Activated CD4-positive, alpha-beta T cell treated with anti-CD3 and anti-CD28 coated beads, Interleukin-2, amount 10 ng/mL, durations not matched to agents 24 days and 14 days (primary cell): ENCODE measurements at regions not wholly inside any gene's neighbourhood (a gene's known extent, or its start where the extent isn't known, plus 50 kb on each side); places are given as distances from the start of the nearest gene placed in this dataset.
"Not testable (repeated sequence)": the region's sequence is repeated elsewhere in the genome, so short reads cannot be mapped to it uniquely, and the experiment has no call there.

ENCODE experiments used
- DNase-seq: peaks from one replicate; pipeline ENCODE4 v3.0.0; 2022
- H3K27ac Mint-ChIP-seq: one replicate; pipeline ENCODE4 v1.8.0; 2022; ENCODE audit warnings: mild to moderate bottlenecking, mixed read lengths
- H3K27me3 Mint-ChIP-seq: one replicate; pipeline ENCODE4 v1.8.0; 2022; ENCODE audit warnings: mixed read lengths
- H3K36me3 Mint-ChIP-seq: one replicate; pipeline ENCODE4 v1.8.0; 2022; ENCODE audit warnings: low read depth, mild to moderate bottlenecking, mixed read lengths
- H3K4me1 Mint-ChIP-seq: one replicate; pipeline ENCODE4 v1.8.0; 2021; ENCODE audit warnings: mixed read lengths
- H3K4me3 Mint-ChIP-seq: one replicate; pipeline ENCODE4 v1.8.0; 2022; ENCODE audit warnings: mild to moderate bottlenecking, moderate library complexity, mixed read lengths
- H3K9me3 Mint-ChIP-seq: one replicate; pipeline ENCODE4 v1.8.0; 2021; ENCODE audit warnings: mixed read lengths
- intact Hi-C: fragments of 100-400 bp; cut with micrococcal nuclease; formaldehyde crosslinking; loops from one replicate; pipeline ENCODE4 v1.15.1; 2023

- DNase-seq, H3K4me1 Mint-ChIP-seq, H3K4me3 Mint-ChIP-seq, H3K9me3 Mint-ChIP-seq, H3K36me3 Mint-ChIP-seq, H3K27ac Mint-ChIP-seq, H3K27me3 Mint-ChIP-seq, intact Hi-C loops: not testable (repeated sequence)
Measured at GRCh38 chr11:3531280-3531679, 110.5 kb downstream of the ART5 start.

GRCh38 chr11:3523567-3523966 lies 118.2 kb downstream of the ART5 start:
- DNase-seq, H3K4me1 Mint-ChIP-seq, intact Hi-C loops, H3K36me3 Mint-ChIP-seq, H3K4me3 Mint-ChIP-seq, H3K27ac Mint-ChIP-seq, H3K9me3 Mint-ChIP-seq, H3K27me3 Mint-ChIP-seq: not testable (repeated sequence)

GRCh38 chr11:3520905-3521304 lies 120.9 kb downstream of the ART5 start:
- H3K4me1 Mint-ChIP-seq, H3K4me3 Mint-ChIP-seq, H3K9me3 Mint-ChIP-seq, intact Hi-C loops, H3K36me3 Mint-ChIP-seq, H3K27me3 Mint-ChIP-seq, H3K27ac Mint-ChIP-seq, DNase-seq: not testable (repeated sequence)

GRCh38 chr11:3519841-3520240 lies 122.0 kb downstream of the ART5 start:
- H3K27me3 Mint-ChIP-seq, intact Hi-C loops, H3K9me3 Mint-ChIP-seq, H3K27ac Mint-ChIP-seq, DNase-seq, H3K4me1 Mint-ChIP-seq, H3K4me3 Mint-ChIP-seq, H3K36me3 Mint-ChIP-seq: not testable (repeated sequence)

GRCh38 chr11:3516934-3517567 lies 124.7 kb downstream of the ART5 start:
- H3K27me3 Mint-ChIP-seq, H3K27ac Mint-ChIP-seq, DNase-seq, H3K9me3 Mint-ChIP-seq, H3K36me3 Mint-ChIP-seq, intact Hi-C loops: not testable (repeated sequence)
- peaks cover 11% of the 10 kb centered on the region for H3K4me1 Mint-ChIP-seq
- peak overlapping the region; percentile 11 for H3K4me3 Mint-ChIP-seq

- Mint-ChIP-seq H3K4me1 (peaks cover 17% of the 10 kb centered on the region), H3K4me3 (peak overlapping the region; percentile 11)
- H3K9me3 Mint-ChIP-seq, H3K27ac Mint-ChIP-seq, H3K27me3 Mint-ChIP-seq, DNase-seq, H3K36me3 Mint-ChIP-seq, intact Hi-C loops: not testable (repeated sequence)
Measured at GRCh38 chr11:3516345-3516933, 125.4 kb downstream of the ART5 start.

GRCh38 chr11:3514635-3515424 lies 127.0 kb downstream of the ART5 start:
- H3K9me3 Mint-ChIP-seq, intact Hi-C loops, H3K36me3 Mint-ChIP-seq, DNase-seq, H3K27me3 Mint-ChIP-seq: not testable (repeated sequence)
- H3K27ac Mint-ChIP-seq, result peak overlapping the region; percentile 72
- peaks cover 22% of the 10 kb centered on the region for H3K4me1 Mint-ChIP-seq
- peak overlapping the region; percentile 65 for H3K4me3 Mint-ChIP-seq

GRCh38 chr11:3513311-3513710 lies 128.5 kb downstream of the ART5 start:
- intact Hi-C loops, H3K27me3 Mint-ChIP-seq, H3K9me3 Mint-ChIP-seq: not testable (repeated sequence)

GRCh38 chr11:3512751-3513150 lies 129.0 kb downstream of the ART5 start:
- Mint-ChIP-seq H3K4me3 (peak overlapping the region; percentile 47), H3K4me1 (peaks cover 22% of the 10 kb centered on the region), H3K27ac (peak overlapping the region; percentile 80)
- DNase-seq, intact Hi-C loops, H3K27me3 Mint-ChIP-seq, H3K36me3 Mint-ChIP-seq, H3K9me3 Mint-ChIP-seq: not testable (repeated sequence)

More at GRCh38 chr11:3513311-3513710, 128.5 kb downstream of the ART5 start:
- not testable (repeated sequence) for H3K36me3 Mint-ChIP-seq, DNase-seq
- H3K4me3 Mint-ChIP-seq, result peak overlapping the region; percentile 49
- peak overlapping the region; percentile 80 for H3K27ac Mint-ChIP-seq
- H3K4me1 Mint-ChIP-seq, result peaks cover 22% of the 10 kb centered on the region

- H3K9me3 Mint-ChIP-seq, intact Hi-C loops, H3K36me3 Mint-ChIP-seq, H3K27me3 Mint-ChIP-seq: not testable (repeated sequence)
- Mint-ChIP-seq H3K27ac (peak overlapping the region; percentile 80), H3K4me3 (peak overlapping the region; percentile 47), H3K4me1 (peaks cover 22% of the 10 kb centered on the region)
- peak; percentile 79 for DNase-seq
Measured at GRCh38 chr11:3512133-3512703, 129.6 kb downstream of the ART5 start.

- Mint-ChIP-seq H3K4me3 (peak overlapping the region; percentile 47), H3K27ac (peak overlapping the region; percentile 80), H3K4me1 (peaks cover 19% of the 10 kb centered on the region)
- H3K9me3 Mint-ChIP-seq, H3K27me3 Mint-ChIP-seq, intact Hi-C loops, DNase-seq, H3K36me3 Mint-ChIP-seq: not testable (repeated sequence)
Measured at GRCh38 chr11:3511416-3512132, 130.2 kb downstream of the ART5 start.

GRCh38 chr11:3509563-3509962 lies 130.6 kb upstream of the ZNF195 start:
- peaks cover 21% of the 10 kb centered on the region for H3K4me1 Mint-ChIP-seq
- DNase-seq, H3K27me3 Mint-ChIP-seq, H3K27ac Mint-ChIP-seq, H3K36me3 Mint-ChIP-seq, intact Hi-C loops, H3K4me3 Mint-ChIP-seq, H3K9me3 Mint-ChIP-seq: not testable (repeated sequence)

GRCh38 chr11:3499198-3499597 lies 120.3 kb upstream of the ZNF195 start:
- DNase-seq, H3K9me3 Mint-ChIP-seq, intact Hi-C loops, H3K4me1 Mint-ChIP-seq, H3K36me3 Mint-ChIP-seq, H3K27me3 Mint-ChIP-seq, H3K27ac Mint-ChIP-seq, H3K4me3 Mint-ChIP-seq: not testable (repeated sequence)

GRCh38 chr11:3498356-3498755 lies 119.4 kb upstream of the ZNF195 start:
- H3K36me3 Mint-ChIP-seq, H3K4me3 Mint-ChIP-seq, intact Hi-C loops, H3K27me3 Mint-ChIP-seq, H3K4me1 Mint-ChIP-seq, DNase-seq, H3K27ac Mint-ChIP-seq, H3K9me3 Mint-ChIP-seq: not testable (repeated sequence)
